HPDE6-E6E7 (cell line): ENCODE measurements at regions not wholly inside any gene's neighbourhood (a gene's known extent, or its start where the extent isn't known, plus 50 kb on each side); places are given as distances from the start of the nearest gene placed in this dataset.
"Not testable (repeated sequence)": the region's sequence is repeated elsewhere in the genome, so short reads cannot be mapped to it uniquely, and the experiment has no call there.

ENCODE experiments used
- DNase-seq: peaks from one replicate; pipeline ENCODE4 v3.0.0; 2011; ENCODE audit warnings: missing footprints; ENCODE audit errors: extremely low spot score

DNA sequence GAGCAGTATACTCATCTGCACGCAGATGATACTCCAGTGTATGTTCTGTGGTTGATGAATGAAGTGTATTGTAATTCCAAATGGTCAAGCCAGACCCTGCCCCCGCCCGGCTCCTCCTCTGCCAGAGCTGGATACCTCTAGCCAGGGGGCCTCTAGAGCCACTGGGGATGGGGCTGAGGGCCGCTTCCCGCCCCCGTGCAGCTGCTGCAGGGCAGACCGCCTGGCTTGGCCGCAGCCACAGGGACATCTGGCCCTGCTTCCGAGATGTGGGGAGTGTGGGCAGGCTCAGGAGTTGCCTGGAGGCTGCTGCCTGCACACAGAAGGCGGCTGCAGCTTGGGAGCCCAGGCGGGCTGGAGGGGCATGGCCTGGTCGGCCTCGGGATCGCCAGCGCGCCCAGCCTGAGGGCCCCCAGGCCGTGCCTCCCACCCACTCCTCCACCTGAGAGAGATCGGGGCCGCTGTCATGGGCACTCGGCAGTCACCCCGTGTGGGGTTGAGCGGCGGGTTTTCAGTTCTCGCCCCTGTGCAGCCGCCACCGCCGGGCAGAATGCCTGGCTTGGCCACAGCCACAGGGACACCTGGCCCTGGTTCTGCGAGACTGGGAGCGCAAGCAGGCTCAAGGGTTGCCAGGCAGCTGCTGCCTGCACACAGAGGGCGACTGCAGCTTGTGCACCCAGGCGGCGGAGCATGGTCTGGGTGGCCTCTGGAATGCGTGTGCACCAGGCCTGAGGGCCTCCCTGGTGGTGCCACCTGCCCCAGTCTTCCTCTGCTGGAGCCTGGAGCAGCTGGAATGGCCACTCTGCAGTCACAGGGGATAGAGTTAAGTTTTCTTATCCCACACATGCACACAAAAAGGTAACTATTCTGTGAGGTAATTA lies 1643.7 kb downstream of the SPATA31A7 start:
- DNase-seq: not testable (repeated sequence)

DNA sequence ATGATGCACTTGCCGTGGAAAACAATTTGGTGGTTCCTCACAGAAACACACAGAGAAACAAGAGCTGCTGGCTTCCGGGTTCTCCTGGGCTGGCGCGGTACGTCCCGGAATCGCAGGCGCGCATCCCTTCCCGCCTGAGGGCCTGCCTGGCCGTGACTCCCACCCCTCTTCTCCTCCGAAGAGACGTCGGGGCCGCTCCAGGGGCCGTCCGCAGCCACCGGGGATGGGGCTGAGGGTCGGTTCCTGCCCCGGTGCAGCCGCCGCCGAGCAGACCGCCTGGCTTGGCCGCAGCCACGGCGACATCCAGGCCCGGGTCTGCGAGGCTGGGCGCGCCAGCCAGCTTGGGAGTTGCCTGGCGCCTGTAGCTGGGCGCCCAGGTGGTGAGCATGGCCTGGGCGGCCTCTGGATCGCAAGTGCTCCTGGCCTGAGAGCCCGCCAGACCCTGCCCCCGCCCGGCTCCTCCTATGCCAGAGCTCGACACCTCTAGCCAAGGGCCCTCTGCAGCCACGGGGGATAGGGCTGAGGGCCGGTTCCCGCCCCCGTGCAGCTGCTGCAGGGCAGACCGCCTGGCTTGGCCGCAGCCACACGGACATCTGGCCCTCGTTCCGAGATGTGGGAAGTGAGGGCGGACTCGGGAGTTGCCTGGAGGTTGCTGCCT lies 1647.5 kb downstream of the SPATA31A7 start:
- DNase-seq: not testable (repeated sequence)

DNA sequence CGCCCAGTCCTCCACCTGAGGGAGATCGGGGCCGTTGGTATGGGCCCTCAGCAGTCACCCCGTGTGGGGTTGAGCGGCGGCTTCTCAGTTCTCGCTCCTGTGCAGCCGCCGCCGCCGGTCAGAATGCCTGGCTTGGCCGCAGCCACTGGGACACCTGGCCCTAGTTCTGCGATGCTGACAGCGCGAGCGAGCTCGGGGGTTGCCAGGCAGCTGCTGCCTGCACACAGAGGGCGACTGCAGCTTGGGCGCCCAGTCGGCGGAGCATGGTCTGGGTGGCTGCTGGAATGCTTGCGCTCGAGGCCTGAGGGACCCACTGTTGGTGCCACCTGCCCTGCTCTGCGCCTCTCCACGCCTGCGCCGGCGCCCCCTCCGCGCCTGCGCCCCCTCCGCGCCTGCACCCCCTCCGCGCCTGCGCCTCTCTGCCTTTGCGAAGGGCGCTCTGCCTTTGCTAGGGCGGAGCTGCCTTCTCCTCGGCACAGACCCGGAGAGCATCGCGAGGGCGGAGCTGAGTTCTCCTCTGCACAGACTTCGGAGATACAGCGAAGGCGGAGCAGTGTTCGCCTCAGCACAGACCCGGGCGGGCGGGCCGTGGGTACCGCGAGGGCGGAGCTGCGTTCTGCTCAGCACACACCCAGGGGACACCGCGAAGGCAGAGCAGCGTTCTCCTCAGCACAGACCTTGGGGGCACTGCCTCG lies 1648.3 kb downstream of the SPATA31A7 start:
- peak; percentile 46 for DNase-seq

DNA sequence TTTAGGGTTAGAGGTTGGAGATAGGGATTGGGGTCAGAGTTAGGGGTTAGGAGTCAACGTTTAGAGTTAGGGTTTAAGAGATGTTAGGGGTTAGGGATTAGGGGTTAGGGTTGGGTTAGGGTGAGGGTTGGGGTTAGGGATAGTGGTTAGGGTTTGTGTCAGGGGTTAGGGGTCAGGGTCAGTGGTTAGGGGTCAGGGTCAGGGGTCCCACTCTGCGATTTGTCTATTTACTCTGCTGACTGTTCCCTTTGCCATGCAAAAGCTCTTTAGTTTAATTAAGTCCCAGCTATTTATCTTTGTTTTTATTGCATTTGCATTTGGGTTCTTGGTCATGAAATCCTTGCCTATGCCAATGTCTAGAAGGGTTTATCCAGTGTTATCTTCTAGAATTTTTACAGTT lies 1649.3 kb downstream of the SPATA31A7 start:
- DNase-seq: not testable (repeated sequence)

DNA sequence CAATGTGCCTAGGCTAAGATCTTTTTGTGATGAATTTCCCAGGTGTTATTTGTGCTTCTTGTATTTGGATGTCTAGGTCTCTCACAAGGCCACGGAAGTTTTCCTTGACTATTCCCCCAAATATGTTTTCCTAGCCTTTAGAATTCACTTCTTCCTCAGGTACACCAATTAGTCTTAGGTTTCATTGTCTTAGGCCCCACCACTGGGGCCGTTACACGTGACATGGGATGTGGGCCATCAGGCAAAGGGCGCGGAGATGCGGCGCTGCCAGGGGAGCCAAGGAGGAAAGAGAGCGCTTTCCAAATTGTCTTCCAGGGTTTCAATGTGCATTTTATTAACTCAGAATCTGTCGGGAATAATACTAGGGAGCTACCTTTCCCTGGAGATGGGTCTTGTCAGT lies 1653.3 kb downstream of the SPATA31A7 start:
- not testable (repeated sequence) for DNase-seq

DNA sequence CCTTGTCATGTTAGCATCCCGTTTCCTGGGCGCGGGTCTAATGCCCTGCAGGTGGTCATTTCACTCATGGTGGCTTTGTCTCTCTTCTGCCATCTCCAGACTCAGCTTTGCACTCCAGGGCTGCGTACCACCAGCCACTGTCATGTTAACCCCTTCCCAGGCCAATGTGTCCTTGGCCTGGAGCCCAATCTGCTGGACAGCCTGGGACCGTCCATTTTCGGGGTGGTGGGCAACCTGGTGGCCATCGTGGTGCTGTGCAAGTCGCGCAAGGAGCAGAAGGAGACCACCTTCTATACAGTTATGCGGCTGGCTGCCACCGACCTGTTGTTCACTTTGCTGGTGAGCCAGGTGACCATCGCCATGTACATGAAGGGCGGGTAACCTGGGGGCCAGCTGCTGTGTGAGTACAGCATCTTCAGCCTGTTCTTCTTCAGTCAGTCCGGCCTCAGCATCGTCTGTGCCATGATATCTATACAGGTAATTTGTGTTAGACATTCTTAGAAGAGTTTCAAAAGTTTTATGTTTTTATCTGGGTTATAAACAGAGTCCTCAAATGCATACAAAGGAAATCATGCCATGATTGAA lies 1654.0 kb downstream of the SPATA31A7 start:
- DNase-seq: not testable (repeated sequence)

DNA sequence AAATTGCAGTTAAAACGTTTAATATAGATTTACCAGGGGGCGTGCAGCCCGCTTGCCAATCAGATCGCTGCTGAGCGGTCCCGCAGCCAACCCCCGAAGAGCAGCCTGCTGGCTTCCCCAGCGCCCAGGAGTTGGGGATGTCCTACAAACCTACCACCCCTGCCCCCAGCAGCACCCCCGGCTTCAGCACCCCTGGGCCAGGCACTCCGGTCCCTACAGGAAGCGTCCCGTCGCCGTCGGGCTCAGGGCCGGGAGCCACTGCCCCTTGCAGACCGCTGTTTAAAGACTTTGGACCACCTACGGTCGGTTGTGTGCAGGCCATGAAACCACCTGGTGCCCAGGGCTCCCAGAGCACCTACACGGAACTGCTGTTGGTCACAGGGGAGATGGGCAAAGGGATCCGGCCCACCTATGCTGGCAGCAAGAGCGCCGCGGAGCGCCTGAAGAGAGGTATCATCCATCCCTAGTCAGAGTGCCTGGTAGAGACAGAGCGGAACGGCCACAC lies 1654.9 kb downstream of the SPATA31A7 start:
- DNase-seq: not testable (repeated sequence)

DNA sequence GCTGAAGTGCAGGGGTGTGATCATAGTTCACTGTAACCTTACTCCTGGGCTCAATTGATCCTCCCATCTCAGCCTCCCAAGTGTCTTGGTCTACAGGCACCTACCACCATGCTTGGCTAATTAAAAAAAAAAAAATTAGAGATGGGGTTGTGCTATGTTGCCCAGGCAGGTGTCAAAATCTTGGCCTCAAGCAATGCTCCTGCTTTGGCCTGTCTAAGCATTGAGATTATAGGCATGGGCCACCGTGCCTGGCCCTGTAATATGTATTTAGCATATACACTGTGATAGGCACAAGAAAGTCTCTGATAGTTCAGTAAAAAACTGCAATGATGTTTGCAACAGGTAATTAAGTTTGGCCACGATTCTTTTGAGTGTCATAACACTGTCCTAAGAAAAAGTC lies 1658.4 kb downstream of the SPATA31A7 start:
- not testable (repeated sequence) for DNase-seq

DNA sequence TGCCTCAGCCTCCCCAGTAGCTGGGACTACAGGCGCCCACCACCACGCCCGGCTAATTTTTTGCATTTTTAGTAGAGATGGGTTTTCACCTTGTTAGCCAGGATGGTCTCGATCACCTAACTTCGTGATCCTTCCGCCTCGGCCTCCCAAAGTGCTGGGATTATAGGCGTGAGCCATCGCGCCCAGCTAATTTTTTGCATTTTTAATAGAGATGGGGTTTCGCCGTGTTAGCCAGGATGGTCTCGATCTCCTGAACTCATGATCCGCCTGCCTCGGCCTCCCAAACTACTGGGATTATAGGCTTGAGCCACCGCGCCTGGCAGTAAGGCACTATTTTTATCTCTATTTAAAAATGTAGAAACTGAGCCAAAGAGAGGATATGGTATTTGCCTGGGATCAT lies 1660.2 kb downstream of the SPATA31A7 start:
- not testable (repeated sequence) for DNase-seq

DNA sequence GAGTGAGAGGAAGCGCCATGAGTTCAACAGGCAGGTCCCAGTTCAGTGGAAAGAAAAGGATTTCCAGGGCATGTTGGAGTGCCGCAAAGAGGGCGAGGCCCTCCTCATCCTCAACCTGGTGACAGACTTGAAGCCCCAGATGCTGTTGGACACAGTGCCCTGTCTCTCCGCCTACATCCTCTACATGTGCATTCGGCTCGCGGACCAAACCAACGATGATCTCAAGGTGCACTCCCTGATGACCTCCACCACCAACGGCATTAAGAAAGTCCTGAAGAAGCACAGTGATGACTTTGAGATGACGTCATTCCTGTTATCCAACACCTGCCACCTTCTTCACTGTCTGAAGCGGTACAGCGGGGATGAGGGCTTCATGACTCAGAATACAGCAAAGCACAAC lies 1667.4 kb downstream of the SPATA31A7 start:
- not testable (repeated sequence) for DNase-seq

DNA sequence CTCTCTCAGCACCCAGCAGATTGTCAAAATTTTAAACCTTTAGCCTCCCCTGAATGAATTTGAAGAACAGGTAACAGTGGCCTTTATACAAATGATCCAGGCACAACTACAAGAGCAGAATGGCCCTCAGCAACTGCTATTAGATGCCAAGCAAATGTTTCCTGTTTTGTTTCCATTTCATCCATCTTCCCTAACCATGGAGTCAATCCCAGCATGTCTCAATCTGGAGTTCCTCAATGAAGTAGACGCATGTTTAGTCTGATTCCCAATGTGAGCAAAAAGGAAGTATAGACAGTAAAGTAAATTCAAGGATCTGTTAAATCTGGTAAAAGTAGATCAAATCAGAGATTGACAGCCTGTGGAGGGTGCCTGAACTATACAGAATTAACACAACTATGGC lies 1668.4 kb downstream of the SPATA31A7 start:
- DNase-seq: not testable (repeated sequence)

DNA sequence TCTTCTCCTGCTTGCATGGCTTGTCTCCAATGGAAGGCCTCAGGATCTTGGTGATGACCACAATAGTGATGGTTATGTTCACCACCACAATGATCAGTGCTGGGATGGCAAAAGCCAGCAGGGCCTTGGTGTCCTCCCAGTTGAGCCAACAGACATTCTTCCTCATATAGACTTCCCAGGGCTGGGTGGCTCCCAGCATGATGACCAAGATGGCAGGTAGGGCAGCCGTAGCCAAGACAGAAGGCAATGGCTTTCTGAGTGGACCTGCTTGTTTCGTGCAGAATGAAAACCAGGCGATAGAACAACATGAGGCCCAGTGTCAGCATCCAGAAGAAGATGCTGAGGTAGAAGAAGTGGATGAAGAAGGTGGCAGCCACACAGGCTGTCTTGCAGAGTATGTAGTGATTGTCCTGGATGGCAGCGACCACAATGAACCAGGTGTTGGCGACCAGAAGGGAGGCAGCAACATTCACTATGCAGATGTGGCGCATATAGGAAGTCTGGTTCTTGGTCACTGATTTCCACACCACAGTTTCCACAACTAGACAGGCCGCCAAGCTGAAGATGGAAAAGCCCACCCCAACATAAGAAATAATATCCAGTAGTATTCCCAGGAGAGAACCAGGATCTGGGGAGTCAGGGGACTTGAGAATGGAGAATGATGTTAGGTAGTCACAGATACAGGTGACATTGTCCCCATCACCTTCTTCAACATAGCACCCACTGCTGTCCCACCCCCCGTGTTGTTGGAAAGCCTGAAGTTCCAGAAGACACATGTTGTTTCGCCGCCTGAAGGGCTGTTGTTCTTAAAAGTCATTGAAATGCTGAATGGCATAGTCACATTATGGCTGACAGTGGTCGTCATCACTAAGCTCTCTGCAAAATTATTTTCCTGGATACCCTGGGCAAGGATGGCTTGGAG lies 1671.4 kb downstream of the SPATA31A7 start:
- not testable (repeated sequence) for DNase-seq

DNA sequence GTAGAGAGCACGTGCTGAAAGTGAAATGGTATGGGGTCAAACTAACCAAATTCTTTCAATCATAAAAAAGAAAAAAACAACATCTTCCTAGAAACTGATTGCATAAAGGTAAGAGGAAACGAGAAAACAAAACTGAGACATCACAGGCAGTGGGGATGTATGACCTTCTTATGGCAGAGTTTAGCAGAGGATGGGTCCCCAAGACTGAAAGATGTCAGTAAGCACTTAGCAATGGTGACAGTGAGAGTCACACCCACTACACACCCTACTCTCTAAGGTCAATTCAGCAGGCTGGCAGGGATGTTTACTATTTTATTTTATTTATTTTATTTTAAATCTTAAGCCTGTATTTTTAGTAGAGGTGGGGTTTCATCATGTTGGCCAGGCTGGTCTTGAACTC lies 1672.3 kb downstream of the SPATA31A7 start:
- not testable (repeated sequence) for DNase-seq

DNA sequence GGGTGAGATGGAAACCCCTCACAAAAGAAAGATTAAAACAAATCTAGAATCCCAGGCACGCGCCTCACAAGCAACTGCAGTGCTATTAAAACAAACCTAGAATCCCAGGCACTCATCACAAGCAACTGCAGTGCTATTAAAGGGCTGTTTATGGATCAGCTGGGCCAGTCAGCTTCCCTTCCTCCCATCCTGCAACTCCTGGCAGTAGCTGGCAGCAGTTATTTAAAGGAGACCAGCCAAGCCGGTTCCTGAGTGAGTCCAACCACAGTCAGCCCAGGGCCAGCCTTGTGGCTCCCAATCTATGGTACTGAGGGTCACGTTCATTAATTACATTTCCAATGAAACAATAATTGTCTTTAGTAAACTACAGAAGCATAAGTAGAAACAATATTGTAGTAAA lies 1673.5 kb downstream of the SPATA31A7 start:
- not testable (repeated sequence) for DNase-seq

DNA sequence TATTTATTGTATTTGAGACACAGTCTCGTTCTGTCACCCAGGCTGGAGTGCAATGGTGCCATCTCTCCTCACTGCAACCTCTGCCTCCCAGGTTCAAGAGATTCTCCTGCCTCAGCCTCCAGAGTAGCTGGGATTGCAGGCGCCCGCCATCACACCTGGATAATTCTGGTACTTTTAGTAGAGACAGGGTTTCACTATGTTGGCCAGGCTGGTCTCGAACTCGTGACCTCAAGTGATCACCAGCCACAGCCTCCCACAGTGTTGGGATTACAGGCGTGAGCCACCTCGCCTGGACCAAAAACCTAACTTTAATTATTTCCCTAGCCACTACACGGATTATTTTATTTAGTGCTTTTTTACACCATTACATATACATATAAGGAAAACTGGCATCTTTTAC lies 1674.0 kb downstream of the SPATA31A7 start:
- DNase-seq: not testable (repeated sequence)

DNA sequence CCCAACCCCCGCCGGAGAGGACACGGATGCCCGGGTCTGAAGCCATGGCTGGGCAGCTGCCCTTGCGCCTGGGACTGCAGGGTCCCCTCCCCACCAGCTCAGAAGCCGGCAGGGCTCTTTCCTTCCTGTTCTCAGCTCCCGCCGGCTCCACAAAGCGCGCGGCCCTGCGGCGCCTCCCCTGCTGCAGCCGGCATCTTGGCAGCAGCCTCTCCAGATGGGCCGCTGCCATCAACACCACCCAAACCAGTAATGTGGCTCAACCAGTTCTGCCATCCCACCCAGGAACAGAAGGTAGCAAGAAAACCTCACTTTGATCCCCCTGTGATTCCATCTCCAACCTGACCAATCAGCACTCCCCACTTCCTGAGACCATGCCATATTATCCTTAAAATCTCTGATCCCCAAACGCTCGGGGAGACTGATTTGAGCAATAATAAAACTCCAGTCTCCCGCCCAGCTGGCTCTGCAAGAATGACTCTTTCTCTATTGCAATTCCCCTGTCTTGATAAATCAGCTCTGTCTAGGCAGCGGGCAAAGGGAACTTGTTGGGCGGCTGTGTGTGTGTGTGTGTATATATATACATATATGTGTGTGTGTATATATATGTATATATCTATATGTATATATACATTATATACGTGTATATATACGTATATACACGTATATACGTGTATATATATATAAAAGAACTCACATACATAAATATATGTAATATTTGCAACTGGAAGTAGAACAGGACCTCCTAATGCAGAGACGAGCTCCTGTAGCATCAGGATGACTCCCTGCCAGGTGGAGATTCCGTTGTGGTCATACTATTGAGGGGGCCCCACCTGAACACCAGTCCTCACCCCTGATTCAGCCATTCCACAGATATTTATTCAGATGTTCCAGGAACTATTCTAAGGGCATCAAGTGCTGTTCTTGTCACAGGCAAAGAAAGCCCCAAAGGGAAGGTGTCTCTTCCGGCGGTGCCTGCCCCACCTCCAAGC lies 1674.9 kb downstream of the SPATA31A7 start:
- not testable (repeated sequence) for DNase-seq

DNA sequence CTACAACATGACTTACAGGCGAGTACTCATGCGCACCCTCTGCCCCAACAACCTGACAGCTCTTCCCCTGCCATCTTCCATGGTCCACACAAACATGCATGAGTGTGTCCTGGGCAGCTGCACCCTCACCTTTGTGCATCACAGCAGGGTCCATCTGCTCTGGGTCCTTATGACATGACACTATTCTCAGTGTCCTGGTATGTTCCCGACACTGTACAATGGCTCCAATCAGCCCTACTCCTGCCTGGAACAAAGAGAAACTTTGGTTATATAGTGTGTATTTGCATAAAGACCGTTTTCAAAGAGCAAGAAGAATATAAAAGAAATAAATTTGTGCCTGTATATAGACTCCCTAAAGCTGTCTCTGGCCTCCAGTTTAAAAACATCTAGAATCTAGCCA lies 1679.2 kb downstream of the SPATA31A7 start:
- DNase-seq: not testable (repeated sequence)

DNA sequence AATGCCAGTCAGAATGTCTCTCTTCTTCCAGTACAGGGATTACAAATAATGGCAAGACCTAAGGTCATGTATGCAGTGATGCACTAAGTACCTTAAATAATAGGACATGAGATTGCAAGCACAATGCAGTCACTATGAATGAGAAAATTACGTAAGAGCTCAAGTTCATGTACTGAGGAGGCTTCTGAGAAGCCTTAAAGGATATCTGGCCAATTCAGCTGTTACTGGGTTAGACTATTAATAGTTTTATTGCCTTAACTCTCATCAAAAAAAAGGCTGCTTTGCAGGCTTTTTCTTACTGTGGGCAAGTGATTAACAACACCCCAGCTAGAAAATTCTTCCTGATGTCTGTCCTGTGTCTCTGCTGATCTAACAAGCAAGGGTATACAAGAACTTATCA lies 1681.9 kb downstream of the SPATA31A7 start:
- DNase-seq: not testable (repeated sequence)

DNA sequence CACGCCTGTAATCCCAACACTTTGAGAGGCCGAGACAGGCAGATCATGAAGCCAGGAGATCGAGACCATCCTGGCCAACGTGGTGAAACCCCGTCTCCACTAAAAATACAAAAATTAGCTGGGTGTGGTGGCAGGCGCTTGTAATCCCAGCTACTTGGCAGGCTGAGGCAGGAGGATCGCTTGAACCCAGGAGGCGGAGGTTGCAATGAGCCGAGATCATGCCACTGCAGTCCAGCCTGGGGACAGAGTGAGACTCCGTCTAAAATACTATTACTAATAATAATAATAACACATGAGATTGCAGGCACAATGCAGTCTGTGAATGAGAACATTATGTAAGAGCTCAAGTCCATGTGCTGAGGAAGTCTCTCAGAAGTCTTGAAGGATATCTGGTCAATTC lies 1684.4 kb downstream of the SPATA31A7 start:
- DNase-seq: not testable (repeated sequence)
